HL-60 (cell line): ENCODE measurements at regions not wholly inside any gene's neighbourhood (a gene's known extent, or its start where the extent isn't known, plus 50 kb on each side); places are given as distances from the start of the nearest gene placed in this dataset.

ENCODE experiments used
- DNase-seq, 2 experiments: peaks; one replicate each; pipeline ENCODE4 v3.0.0-alpha.2; 2010 to 2020; ENCODE audit warnings: low read depth in 1 of 2, low spot score in 1 of 2
- H3K27ac ChIP-seq: fragments of 250-450 bp; sonication (Bioruptor Pico); replicated peaks from 2 replicates; pipeline ENCODE4 v1.5.1; 2020; ENCODE audit warnings: mild to moderate bottlenecking, moderate library complexity
- H3K27me3 ChIP-seq: fragments of 250-450 bp; sonication (Bioruptor Pico); 2 replicates; pipeline ENCODE4 v1.5.1; 2021; ENCODE audit warnings: mild to moderate bottlenecking, moderate library complexity; ENCODE audit not compliant: insufficient read depth, poor library complexity, severe bottlenecking
- H3K4me3 ChIP-seq: replicated peaks from 2 replicates; pipeline ENCODE4 v1.5.1; 2011; ENCODE audit warnings: mild to moderate bottlenecking, control low read depth, low read length; ENCODE audit not compliant: insufficient read depth
- GABPA ChIP-seq: IDR thresholded peaks from 2 replicates; pipeline ENCODE4 v1.6.1; 2012; ENCODE audit warnings: low read depth
- POLR2AphosphoS5 ChIP-seq: IDR thresholded peaks from 2 replicates; pipeline ENCODE4 v1.6.1; 2012; ENCODE audit warnings: low read depth
- SPI1 ChIP-seq: IDR thresholded peaks from 2 replicates; pipeline ENCODE4 v1.6.1; 2012; ENCODE audit warnings: low read depth, mild to moderate bottlenecking, borderline replicate concordance
- TF ChIP-seq, protein P1 (sequence below): IDR thresholded peaks from one replicate; pipeline ENCODE4 v1.5.1; 2011; ENCODE audit warnings: low read length, control low read depth, inconsistent platforms; ENCODE audit not compliant: insufficient read depth
- TF ChIP-seq, protein P2 (sequence below): IDR thresholded peaks from 2 replicates; pipeline ENCODE4 v1.6.1; 2012; ENCODE audit warnings: low read depth; ENCODE audit not compliant: insufficient replicate concordance

DNA sequence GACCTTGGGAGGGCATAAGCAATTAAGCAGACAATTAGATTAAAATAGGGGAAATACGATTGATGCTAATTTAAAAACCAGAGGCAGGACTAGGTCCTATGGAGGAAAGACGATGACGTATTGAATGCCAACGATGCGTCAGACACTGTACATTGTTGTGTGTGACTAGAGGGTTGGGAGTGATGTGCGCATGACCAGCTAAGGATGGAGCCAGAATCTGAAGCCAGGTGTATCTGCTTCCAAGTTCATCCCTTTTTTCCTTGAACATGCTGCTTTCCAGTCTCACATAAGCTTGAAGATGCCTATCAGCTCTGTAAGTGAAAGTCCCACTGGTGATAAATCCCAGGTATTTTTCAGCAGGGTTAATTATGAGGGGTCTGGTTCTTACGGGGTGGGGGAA, 576.2 kb downstream of the MATN1 start:
- no peaks in the 10 kb centered on the region for H3K27me3 ChIP-seq
- no peak overlapping the region for H3K4me3 ChIP-seq
- TF ChIP-seq, protein P1, sequence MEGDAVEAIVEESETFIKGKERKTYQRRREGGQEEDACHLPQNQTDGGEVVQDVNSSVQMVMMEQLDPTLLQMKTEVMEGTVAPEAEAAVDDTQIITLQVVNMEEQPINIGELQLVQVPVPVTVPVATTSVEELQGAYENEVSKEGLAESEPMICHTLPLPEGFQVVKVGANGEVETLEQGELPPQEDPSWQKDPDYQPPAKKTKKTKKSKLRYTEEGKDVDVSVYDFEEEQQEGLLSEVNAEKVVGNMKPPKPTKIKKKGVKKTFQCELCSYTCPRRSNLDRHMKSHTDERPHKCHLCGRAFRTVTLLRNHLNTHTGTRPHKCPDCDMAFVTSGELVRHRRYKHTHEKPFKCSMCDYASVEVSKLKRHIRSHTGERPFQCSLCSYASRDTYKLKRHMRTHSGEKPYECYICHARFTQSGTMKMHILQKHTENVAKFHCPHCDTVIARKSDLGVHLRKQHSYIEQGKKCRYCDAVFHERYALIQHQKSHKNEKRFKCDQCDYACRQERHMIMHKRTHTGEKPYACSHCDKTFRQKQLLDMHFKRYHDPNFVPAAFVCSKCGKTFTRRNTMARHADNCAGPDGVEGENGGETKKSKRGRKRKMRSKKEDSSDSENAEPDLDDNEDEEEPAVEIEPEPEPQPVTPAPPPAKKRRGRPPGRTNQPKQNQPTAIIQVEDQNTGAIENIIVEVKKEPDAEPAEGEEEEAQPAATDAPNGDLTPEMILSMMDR = no peak
- no peak for TF ChIP-seq SPI1
- no peak for TF ChIP-seq POLR2AphosphoS5
- TF ChIP-seq, protein P2, sequence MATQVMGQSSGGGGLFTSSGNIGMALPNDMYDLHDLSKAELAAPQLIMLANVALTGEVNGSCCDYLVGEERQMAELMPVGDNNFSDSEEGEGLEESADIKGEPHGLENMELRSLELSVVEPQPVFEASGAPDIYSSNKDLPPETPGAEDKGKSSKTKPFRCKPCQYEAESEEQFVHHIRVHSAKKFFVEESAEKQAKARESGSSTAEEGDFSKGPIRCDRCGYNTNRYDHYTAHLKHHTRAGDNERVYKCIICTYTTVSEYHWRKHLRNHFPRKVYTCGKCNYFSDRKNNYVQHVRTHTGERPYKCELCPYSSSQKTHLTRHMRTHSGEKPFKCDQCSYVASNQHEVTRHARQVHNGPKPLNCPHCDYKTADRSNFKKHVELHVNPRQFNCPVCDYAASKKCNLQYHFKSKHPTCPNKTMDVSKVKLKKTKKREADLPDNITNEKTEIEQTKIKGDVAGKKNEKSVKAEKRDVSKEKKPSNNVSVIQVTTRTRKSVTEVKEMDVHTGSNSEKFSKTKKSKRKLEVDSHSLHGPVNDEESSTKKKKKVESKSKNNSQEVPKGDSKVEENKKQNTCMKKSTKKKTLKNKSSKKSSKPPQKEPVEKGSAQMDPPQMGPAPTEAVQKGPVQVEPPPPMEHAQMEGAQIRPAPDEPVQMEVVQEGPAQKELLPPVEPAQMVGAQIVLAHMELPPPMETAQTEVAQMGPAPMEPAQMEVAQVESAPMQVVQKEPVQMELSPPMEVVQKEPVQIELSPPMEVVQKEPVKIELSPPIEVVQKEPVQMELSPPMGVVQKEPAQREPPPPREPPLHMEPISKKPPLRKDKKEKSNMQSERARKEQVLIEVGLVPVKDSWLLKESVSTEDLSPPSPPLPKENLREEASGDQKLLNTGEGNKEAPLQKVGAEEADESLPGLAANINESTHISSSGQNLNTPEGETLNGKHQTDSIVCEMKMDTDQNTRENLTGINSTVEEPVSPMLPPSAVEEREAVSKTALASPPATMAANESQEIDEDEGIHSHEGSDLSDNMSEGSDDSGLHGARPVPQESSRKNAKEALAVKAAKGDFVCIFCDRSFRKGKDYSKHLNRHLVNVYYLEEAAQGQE = no peak
- no peak for TF ChIP-seq GABPA
- no peak overlapping the region for H3K27ac ChIP-seq
- DNase-seq = no peak

DNA sequence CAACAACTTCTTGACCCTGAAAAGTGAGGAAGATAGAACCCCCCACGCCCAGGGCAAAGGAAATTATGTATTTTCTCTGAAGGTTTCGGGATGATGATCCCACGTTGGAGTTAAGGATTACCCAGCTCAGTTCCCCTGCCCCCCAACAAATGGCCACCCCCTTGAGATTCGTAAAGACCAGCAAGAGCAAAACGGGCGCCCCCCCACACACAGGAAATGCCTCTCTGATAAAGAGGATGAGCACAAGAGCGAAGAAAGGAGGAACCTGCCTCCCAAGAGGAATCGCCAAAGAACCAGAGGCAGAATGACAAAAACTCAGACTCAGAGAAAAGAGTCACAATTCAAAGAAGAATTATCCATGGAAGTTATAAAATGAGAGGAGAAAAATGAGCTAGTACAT, 576.9 kb downstream of the MATN1 start:
- H3K27ac ChIP-seq = no peak overlapping the region
- TF ChIP-seq, protein P2 = no peak
- TF ChIP-seq POLR2AphosphoS5 = no peak
- TF ChIP-seq SPI1 = no peak

DNA sequence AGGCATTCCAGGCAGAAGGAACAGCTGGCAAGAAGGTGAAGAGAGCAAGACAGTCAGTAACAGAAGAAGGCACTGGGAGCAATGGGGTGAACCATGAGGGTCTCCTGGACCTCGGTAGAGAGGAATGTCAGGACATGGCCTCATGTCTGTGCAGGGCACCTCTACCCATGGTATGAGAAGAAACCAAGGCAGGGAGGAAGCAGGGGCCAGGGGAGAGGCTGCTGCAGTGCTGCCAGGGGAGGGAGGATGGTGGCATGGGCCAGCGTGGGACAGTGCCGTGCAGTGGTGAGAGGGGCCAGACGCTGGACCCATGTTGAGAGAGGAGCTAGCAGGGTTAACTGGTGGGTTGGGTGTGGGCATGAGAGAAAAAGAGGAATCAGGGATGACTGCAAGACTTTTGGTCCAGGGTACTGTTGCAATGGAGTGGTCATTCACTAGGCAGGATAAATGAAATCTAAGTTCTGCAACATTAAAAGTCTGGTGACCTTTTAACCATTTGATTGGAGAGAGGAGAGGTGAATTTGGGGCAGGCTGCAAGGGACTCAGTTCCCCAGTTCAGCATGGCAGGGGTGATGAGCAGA, 577.6 kb downstream of the MATN1 start:
- TF ChIP-seq POLR2AphosphoS5 = no peak
- no peak for TF ChIP-seq SPI1
- TF ChIP-seq, protein P2 = no peak
- no peak for TF ChIP-seq GABPA
- TF ChIP-seq, protein P1 = no peak
- Histone ChIP-seq H3K27ac (no peak overlapping the region), H3K27me3 (no peaks in the 10 kb centered on the region), H3K4me3 (no peak overlapping the region)
- DNase-seq = no peak

More for the DNA sequence above, 576.9 kb downstream of the MATN1 start:
- H3K27me3 ChIP-seq = no peaks in the 10 kb centered on the region
- H3K4me3 ChIP-seq = no peak overlapping the region
- DNase-seq = no peak
